Muscle of leg (tissue), 3 donors: ENCODE measurements at regions not wholly inside any gene's neighbourhood (a gene's known extent, or its start where the extent isn't known, plus 50 kb on each side); places are given as distances from the start of the nearest gene placed in this dataset.

Source experiments
- DNase-seq: peaks from one replicate; pipeline ENCODE4 v3.0.0; 2013
- H3K27ac ChIP-seq: one replicate; pipeline ENCODE4 v1.5.1; 2013; ENCODE audit warnings: mild to moderate bottlenecking, low read length, control low read depth
- H3K27me3 ChIP-seq: one replicate; pipeline ENCODE4 v1.6.1; 2013; ENCODE audit warnings: low read length; ENCODE audit not compliant: control insufficient read depth, insufficient read depth
- H3K36me3 ChIP-seq: one replicate; pipeline ENCODE4 v1.6.1; 2013; ENCODE audit warnings: low read length; ENCODE audit not compliant: control insufficient read depth, insufficient read depth
- H3K4me1 ChIP-seq: one replicate; pipeline ENCODE4 v1.6.1; 2013; ENCODE audit warnings: low read length; ENCODE audit not compliant: control insufficient read depth, insufficient read depth
- H3K4me3 ChIP-seq: one replicate; pipeline ENCODE4 v1.5.1; 2013; ENCODE audit warnings: low read length, control low read depth
- H3K9me3 ChIP-seq: replicated peaks from 2 replicates; pipeline ENCODE4 v1.6.1; 2013; ENCODE audit warnings: low read depth, low read length; ENCODE audit not compliant: control insufficient read depth
- WGBS: methylation state at CpG from one replicate; pipeline ENCODE4 v1.1.5; 2013; ENCODE audit warnings: missing lambda C conversion rate; ENCODE audit not compliant: insufficient coverage; 5-methylcytosine and 5-hydroxymethylcytosine counted together

- no peaks in the 10 kb centered on the region for H3K4me1 ChIP-seq
- DNase-seq: no peak
- no peaks in the 10 kb centered on the region for H3K9me3 ChIP-seq
- H3K27ac ChIP-seq: no peak overlapping the region
- no peak overlapping the region for H3K4me3 ChIP-seq
- H3K36me3 ChIP-seq: no peaks in the 10 kb centered on the region
- WGBS: no CpG with 5 or more reads among the region's 1 CpG
- H3K27me3 ChIP-seq: no peaks in the 10 kb centered on the region
Observed at GRCh38 chr18:52082246-52082645, 257.8 kb upstream of the DCC start.

GRCh38 chr18:52087140-52087539, 252.9 kb upstream of the DCC start:
- Histone ChIP-seq H3K27me3 (no peaks in the 10 kb centered on the region), H3K4me3 (no peak overlapping the region), H3K4me1 (no peaks in the 10 kb centered on the region), H3K27ac (no peak overlapping the region), H3K36me3 (no peaks in the 10 kb centered on the region), H3K9me3 (no peaks in the 10 kb centered on the region)
- DNase-seq: no peak
- WGBS: no CpG with 5 or more reads among the region's 2 CpGs

GRCh38 chr18:52090005-52090404, 250.0 kb upstream of the DCC start:
- H3K27ac ChIP-seq: no peak overlapping the region
- H3K36me3 ChIP-seq: no peaks in the 10 kb centered on the region
- H3K4me1 ChIP-seq: no peaks in the 10 kb centered on the region
- no peaks in the 10 kb centered on the region for H3K9me3 ChIP-seq
- DNase-seq: no peak
- no peak overlapping the region for H3K4me3 ChIP-seq
- no peaks in the 10 kb centered on the region for H3K27me3 ChIP-seq

- Histone ChIP-seq H3K4me3 (no peak overlapping the region), H3K9me3 (no peaks in the 10 kb centered on the region), H3K4me1 (no peaks in the 10 kb centered on the region), H3K27me3 (no peaks in the 10 kb centered on the region), H3K27ac (no peak overlapping the region), H3K36me3 (no peaks in the 10 kb centered on the region)
- WGBS: no CpG with 5 or more reads among the region's 1 CpG
- DNase-seq: no peak
Observed at GRCh38 chr18:52093171-52093570, 246.8 kb upstream of the DCC start.

GRCh38 chr18:52118684-52119083, 221.3 kb upstream of the DCC start:
- Histone ChIP-seq H3K4me1 (no peaks in the 10 kb centered on the region), H3K27ac (no peak overlapping the region), H3K27me3 (no peaks in the 10 kb centered on the region), H3K36me3 (no peaks in the 10 kb centered on the region), H3K9me3 (peaks cover 6% of the 10 kb centered on the region), H3K4me3 (no peak overlapping the region)
- DNase-seq: no peak

- H3K36me3 ChIP-seq: no peaks in the 10 kb centered on the region
- DNase-seq: no peak
- no CpG with 5 or more reads among the region's 4 CpGs for WGBS
Observed at GRCh38 chr18:52130624-52131301, 209.2 kb upstream of the DCC start.

GRCh38 chr18:52131845-52132244, 208.2 kb upstream of the DCC start:
- WGBS: no CpG with 5 or more reads among the region's 3 CpGs
- no peaks in the 10 kb centered on the region for H3K27me3 ChIP-seq

More at GRCh38 chr18:52130624-52131301, 209.2 kb upstream of the DCC start:
- Histone ChIP-seq H3K4me1 (no peaks in the 10 kb centered on the region), H3K27me3 (no peaks in the 10 kb centered on the region), H3K9me3 (peaks cover 4% of the 10 kb centered on the region), H3K27ac (no peak overlapping the region), H3K4me3 (no peak overlapping the region)

GRCh38 chr18:52136532-52136931, 203.5 kb upstream of the DCC start:
- DNase-seq: no peak
- H3K9me3 ChIP-seq: peaks cover 7% of the 10 kb centered on the region

More at GRCh38 chr18:52131845-52132244, 208.2 kb upstream of the DCC start:
- no peak for DNase-seq
- no peaks in the 10 kb centered on the region for H3K4me1 ChIP-seq
- no peaks in the 10 kb centered on the region for H3K36me3 ChIP-seq
- no peak overlapping the region for H3K4me3 ChIP-seq
- H3K9me3 ChIP-seq: peaks cover 2% of the 10 kb centered on the region
- no peak overlapping the region for H3K27ac ChIP-seq

GRCh38 chr18:52140986-52141385, 199.0 kb upstream of the DCC start:
- 60% methylated on average over 1 of the region's 6 CpGs for WGBS
- Histone ChIP-seq H3K27ac (no peak overlapping the region), H3K4me1 (no peaks in the 10 kb centered on the region), H3K9me3 (peaks cover 7% of the 10 kb centered on the region), H3K27me3 (no peaks in the 10 kb centered on the region), H3K36me3 (no peaks in the 10 kb centered on the region), H3K4me3 (no peak overlapping the region)
- DNase-seq: no peak

More at GRCh38 chr18:52136532-52136931, 203.5 kb upstream of the DCC start:
- Histone ChIP-seq H3K27me3 (no peaks in the 10 kb centered on the region), H3K27ac (no peak overlapping the region), H3K4me1 (no peaks in the 10 kb centered on the region), H3K4me3 (no peak overlapping the region), H3K36me3 (no peaks in the 10 kb centered on the region)

- Histone ChIP-seq H3K27me3 (no peaks in the 10 kb centered on the region), H3K27ac (no peak overlapping the region), H3K9me3 (peaks cover 10% of the 10 kb centered on the region), H3K36me3 (no peaks in the 10 kb centered on the region), H3K4me1 (no peaks in the 10 kb centered on the region), H3K4me3 (no peak overlapping the region)
- 100% methylated on average over 1 of the region's 2 CpGs for WGBS
- no peak for DNase-seq
Observed at GRCh38 chr18:52150050-52150449, 189.9 kb upstream of the DCC start.

- H3K36me3 ChIP-seq: no peaks in the 10 kb centered on the region
- peaks cover 8% of the 10 kb centered on the region for H3K9me3 ChIP-seq
- H3K4me3 ChIP-seq: no peak overlapping the region
- H3K4me1 ChIP-seq: no peaks in the 10 kb centered on the region
- no peaks in the 10 kb centered on the region for H3K27me3 ChIP-seq
- no peak for DNase-seq
- H3K27ac ChIP-seq: no peak overlapping the region
- WGBS: 80% methylated on average over 1 of the region's 3 CpGs
Observed at GRCh38 chr18:52152036-52152435, 188.0 kb upstream of the DCC start.
